ENCODE measurements at regions not wholly inside any gene's neighbourhood (a gene's known extent, or its start where the extent isn't known, plus 50 kb on each side); places are given as distances from the start of the nearest gene placed in this dataset.

GRCh38 chr20:12161734-12162133, 244.0 kb downstream of the BTBD3 start:
- no peak for TF ChIP-seq CTCF (IDR thresholded peaks at IDR 0.05)
- no peak for TF ChIP-seq POLR2A (IDR thresholded peaks at IDR 0.05)
